A673 (cell line): ENCODE measurements at regions not wholly inside any gene's neighbourhood (a gene's known extent, or its start where the extent isn't known, plus 50 kb on each side); places are given as distances from the start of the nearest gene placed in this dataset.

ENCODE experiments used
- EZH2 ChIP-seq: fragments of 200-600 bp; sonication (generic); IDR thresholded peaks from 2 replicates; pipeline ENCODE4 v1.6.1; 2017; ENCODE audit warnings: borderline replicate concordance, low read depth, mild to moderate bottlenecking, mixed read lengths, antibody characterized with exemption, low read length; ENCODE audit not compliant: poor library complexity, severe bottlenecking
- TF ChIP-seq, protein P1 (sequence below): fragments of 300-800, 200-600 bp; sonication (generic); conservative IDR thresholded peaks from 2 replicates; pipeline ENCODE4 v1.5.1; 2017; ENCODE audit warnings: low read depth, mild to moderate bottlenecking, antibody characterized with exemption, low read length, moderate library complexity, mixed read lengths

GRCh38 chr15:93179072-93179471 lies 90.1 kb upstream of the RGMA start:
- TF ChIP-seq, protein P1, sequence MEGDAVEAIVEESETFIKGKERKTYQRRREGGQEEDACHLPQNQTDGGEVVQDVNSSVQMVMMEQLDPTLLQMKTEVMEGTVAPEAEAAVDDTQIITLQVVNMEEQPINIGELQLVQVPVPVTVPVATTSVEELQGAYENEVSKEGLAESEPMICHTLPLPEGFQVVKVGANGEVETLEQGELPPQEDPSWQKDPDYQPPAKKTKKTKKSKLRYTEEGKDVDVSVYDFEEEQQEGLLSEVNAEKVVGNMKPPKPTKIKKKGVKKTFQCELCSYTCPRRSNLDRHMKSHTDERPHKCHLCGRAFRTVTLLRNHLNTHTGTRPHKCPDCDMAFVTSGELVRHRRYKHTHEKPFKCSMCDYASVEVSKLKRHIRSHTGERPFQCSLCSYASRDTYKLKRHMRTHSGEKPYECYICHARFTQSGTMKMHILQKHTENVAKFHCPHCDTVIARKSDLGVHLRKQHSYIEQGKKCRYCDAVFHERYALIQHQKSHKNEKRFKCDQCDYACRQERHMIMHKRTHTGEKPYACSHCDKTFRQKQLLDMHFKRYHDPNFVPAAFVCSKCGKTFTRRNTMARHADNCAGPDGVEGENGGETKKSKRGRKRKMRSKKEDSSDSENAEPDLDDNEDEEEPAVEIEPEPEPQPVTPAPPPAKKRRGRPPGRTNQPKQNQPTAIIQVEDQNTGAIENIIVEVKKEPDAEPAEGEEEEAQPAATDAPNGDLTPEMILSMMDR: no peak
- TF ChIP-seq EZH2: no peak
